ENCODE measurements at regions not wholly inside any gene's neighbourhood (a gene's known extent, or its start where the extent isn't known, plus 50 kb on each side); places are given as distances from the start of the nearest gene placed in this dataset.
A peak's percentile ranks its signal among the peaks of the same experiment; 100 is the strongest.

- DNase-seq (ENCODE audit: low spot score), result peak; percentile 34
Measured at GRCh38 chr12:125890366-125890905, 825.2 kb downstream of the AACS start.

GRCh38 chr12:125890971-125891370, 825.7 kb downstream of the AACS start:
- no peak for DNase-seq (ENCODE audit: low spot score)

- DNase-seq (ENCODE audit: low spot score), result no peak
Measured at GRCh38 chr12:125892276-125892675, 827.0 kb downstream of the AACS start.

DNA sequence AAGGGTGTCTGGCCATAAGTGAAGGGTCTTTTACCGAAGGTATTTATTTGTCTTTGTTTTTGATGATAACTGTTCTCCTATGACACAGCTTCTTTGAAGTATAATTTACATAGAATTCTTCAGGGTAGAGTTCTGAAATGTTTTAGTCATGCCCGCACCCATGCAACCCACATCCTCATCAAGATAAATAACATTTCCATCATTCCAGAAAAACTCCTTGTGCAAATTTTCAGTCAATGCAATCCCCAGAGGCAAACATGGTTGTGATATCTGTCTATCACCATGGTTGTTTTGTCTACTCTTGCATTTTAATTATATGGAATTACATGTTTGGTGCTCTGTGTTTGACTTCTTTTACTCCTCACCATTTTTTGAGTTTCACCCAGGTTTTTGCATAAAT, 837.8 kb downstream of the AACS start:
- DNase-seq (ENCODE audit: low spot score), result no peak

GRCh38 chr12:125907351-125907750, 842.1 kb downstream of the AACS start:
- DNase-seq (ENCODE audit: low spot score), result no peak

DNA sequence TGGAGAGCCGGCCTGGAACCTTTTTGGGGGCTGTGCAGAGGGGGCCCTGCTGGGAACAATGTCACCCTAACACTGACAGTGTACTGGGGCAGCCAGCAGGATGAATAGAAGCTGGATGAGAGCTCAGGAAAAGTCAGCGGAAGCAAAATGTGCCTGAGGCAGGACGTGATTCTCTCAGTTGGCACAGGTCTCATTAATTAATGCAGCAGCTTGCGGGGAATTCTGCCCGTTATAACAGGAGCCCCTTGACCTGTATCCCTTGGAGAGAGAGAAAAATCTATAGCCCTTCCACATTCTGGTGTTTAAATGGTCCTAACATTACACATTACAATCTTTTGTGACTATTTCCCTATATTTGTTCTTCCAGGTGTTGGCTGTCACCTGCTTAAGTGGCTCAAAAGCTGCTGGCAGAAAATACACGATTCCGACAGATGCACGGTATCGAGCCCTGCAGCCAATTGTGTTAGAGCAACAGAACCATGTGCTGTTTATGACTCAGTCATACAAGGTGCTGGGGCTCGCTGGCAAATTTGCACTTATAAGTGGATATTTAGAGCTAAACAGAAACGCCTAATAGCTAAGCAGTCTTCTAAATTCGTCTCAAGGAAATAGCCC, 854.7 kb downstream of the AACS start:
- no peak for DNase-seq (ENCODE audit: low spot score)

DNA sequence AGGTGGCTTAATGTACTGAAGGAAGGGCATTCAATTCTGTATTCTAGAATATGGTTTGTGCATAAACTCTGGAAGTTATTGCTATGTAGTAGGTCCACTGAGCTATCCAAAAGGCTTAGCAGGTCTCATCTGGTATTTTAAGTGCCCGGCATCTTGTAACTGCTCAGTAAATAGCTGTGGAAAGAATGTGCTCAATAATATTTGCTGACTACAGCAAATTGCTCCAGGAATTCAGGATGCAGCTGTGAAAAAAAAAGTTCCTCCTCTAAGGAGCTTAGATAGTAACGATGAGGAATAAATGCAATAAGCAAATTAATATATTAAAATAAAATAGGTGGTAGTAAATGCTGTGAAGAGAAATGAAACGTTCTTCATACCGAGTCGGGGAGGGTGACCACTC, 857.1 kb downstream of the AACS start:
- DNase-seq (ENCODE audit: low spot score), result no peak

DNA sequence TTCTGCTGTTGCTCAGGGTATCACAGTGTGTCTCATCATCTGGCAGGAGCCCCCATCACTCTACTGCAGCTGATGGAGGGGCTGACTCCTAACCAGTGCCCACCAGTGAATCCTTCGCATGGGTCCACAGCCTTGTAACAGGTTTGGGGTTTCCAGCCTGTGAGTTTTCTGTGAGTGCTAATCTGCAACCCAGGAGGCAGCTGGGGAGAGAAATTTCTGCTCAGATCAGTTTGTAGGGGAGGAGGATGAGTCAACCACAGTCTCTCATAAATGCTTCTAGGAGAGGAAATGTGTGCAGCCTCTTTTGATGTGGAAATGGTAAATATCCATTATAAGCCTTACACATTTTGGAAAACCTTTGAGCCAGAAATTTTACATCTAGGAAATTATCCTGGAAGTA, 871.3 kb downstream of the AACS start:
- no peak for DNase-seq (ENCODE audit: low spot score)

- no peak for DNase-seq (ENCODE audit: low spot score)
Measured at GRCh38 chr12:125944446-125944845, 879.2 kb downstream of the AACS start.

DNA sequence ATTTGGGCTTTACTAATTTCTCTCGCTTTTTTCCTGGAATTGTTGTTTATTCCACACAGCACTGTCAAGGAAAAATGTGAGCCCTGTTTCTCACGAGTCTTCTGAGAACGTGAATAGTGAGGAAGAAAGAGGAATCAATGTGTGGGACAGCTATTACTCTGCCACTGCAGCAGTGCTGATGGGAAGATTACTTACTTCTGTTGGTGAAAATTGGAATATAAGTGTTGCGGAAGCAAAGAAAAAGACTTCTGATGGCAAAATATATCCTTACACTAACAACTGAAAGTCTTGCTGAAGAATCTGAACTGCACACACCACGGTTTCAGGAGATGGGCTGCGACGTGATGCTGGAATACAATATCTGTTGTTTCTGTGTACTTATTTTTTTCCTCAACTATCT, 884.2 kb downstream of the AACS start:
- no peak for DNase-seq (ENCODE audit: low spot score)

GRCh38 chr12:125954362-125954761, 889.1 kb downstream of the AACS start:
- no peak for DNase-seq (ENCODE audit: low spot score)

DNA sequence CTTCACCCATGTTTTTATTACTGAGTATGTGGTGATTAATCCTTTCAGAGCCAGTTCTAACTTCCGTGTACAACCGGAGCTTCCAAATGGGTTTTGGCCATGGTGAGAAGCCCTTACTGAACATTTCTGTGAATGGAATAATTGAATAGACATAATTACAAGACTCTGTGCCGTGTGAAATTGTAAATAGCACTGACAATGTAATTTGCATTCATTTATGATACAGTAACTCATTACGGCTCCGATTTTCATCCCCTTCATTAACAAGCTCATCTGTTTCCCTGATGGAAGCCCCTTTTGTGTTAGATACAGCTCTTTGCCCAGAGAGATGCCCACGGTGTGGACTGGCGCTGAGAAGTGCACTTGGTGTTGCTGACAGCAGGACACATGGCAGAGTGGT, 891.0 kb downstream of the AACS start:
- no peak for DNase-seq (ENCODE audit: low spot score)

DNA sequence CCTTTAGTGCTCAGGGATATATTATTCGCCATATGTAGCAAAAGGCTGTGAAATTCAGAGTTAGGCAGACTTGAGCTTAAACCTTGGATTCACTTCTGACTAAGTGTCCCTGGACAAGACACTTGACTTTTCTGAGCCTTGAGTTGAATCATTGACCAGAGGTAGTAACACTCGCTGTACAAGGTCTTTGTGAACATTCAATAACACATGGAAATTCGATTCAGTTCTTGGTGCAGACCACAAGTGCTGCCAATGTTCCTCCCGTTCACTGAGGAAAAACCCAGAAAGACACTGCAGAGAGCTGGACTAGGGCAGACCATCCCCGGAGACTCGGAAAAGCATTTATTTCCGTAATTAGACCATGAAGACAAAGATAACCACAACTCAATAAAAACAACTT, 901.4 kb downstream of the AACS start:
- DNase-seq (ENCODE audit: low spot score), result no peak

DNA sequence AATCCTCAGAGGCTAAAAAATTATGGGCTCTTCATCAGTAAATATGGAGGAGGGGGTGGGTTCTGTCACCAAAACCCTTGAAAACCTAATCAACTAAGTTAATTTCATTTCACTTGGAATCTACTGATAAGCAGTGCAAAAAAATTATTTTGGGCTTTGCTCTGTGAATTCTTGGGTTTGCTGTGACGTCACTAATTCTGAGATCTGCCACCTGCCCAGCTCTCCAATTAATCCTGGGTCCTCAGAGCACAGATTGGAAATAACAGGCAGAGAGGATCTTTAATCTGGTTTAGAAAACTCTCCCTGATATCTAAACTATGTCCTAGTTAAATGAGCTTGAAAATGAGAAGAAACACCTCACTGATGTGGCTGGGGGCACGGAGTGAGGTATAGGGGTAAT, 903.2 kb downstream of the AACS start:
- DNase-seq (ENCODE audit: low spot score), result no peak

- DNase-seq (ENCODE audit: low spot score), result no peak
Measured at GRCh38 chr12:125971981-125972380, 906.7 kb downstream of the AACS start.

DNA sequence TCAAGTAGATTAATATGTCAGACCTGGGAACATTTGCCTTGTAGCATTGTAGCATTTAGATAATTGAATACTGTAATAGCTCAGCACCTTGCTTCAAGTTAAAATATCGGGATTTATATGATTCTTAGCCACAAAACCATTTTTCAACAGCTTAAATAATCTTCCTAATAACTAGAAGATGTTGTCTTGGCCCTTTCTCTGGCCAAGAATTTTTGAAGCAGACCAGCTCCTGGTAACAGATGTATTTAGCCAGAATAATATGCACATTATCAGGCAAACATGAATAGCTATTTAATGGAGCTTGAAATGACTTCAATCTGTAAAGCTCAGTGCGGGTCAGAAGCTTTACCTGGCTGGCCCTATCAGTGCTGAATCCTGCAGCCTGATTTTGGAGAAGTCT, 913.1 kb downstream of the AACS start:
- DNase-seq (ENCODE audit: low spot score), result no peak

DNA sequence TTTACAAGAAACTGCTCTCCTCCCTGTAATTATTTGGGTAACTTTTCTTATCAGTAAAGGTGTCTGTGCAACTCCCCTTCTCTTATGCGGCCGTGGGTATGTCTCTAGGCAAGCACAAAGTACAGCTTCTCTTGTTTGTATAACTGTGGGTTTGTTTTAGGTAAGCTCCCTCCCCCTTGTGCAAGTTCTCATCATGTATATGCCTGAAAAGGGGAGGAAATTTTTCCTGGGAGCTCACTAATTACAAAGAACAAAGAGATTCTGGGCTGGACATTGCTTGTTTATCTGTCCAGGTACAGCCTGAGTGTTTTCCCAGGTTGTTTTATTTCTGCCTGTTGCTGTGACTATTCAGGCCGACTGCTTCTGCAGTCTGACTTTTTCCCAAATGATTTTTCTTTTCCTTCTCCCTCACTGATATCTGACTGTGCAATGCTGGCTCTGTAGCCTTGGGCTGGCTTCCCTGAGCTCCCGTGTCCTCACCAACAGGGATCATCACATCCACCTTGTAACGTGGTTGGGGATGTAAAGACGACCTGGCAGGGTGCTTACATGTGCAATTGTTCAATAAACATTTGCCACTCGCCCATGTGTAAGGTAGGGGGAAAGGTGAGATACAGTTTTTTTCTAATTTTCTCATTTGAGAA, 916.5 kb downstream of the AACS start:
- no peak for DNase-seq (ENCODE audit: low spot score)

DNA sequence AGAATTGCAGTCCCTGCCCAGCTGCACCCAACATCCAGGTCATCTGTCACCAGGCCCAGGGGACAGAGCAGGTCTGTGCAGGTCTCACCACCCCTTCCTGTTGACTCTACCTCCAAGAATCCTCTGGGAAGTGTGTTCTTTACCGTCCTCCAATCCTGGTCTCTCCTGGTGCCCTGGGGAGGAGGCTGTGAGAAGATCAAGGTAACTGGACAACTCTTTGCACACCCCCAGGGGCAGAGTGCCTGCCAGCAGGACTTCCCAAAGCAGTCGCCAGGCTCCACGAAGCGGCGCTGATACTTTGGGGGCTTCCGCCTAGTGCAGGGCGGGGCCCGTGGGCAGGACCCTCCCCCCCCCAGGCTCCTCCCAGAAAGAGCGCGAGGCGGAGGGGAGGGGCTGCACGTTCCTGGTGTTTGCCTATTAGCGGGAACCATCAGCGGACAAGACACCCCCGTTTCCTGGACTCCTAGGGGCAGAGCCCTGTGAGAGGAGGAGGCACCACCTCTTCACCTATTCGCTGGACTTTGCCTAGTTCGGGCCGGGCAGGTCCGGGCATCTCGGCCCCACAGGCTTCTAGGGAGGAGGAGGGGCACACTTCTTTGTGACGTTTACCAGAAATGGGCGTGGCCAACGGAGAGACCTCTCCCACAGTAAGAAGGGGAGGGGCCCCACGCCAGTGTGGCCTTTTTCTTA, 918.0 kb downstream of the AACS start:
- no peak for DNase-seq (ENCODE audit: low spot score)

GRCh38 chr12:125983784-125984500, 918.7 kb downstream of the AACS start:
- no peak for DNase-seq (ENCODE audit: low spot score)

GRCh38 chr12:125988545-125988944, 923.3 kb downstream of the AACS start:
- DNase-seq (ENCODE audit: low spot score), result no peak

- no peak for DNase-seq (ENCODE audit: low spot score)
Measured at GRCh38 chr12:125989696-125990095, 924.5 kb downstream of the AACS start.

- no peak for DNase-seq (ENCODE audit: low spot score)
Measured at GRCh38 chr12:125996443-125996842, 931.2 kb downstream of the AACS start.

DNA sequence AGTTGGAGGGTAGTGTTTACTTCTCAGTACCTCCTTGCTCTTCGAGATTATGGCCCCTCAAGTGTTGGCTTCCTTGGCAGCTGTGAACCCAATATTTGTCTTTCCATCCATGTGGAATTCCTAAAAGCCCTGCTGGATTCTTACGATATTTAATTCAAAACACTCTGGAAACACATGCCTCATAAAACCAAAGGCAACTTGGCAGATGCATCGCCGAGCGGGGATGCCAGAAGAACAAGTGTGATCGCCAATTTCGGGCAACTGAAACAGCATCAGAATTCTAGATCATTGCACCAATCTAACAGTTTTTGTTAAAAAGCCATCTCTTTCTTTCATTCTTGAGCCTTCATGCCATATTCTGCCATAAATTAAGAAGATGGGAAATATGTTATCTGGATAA, 934.4 kb downstream of the AACS start:
- peak; percentile 20 for DNase-seq (ENCODE audit: low spot score)

Data from pons (tissue), 1 donor.